CD4-positive, alpha-beta T cell (primary cell): ENCODE measurements at regions not wholly inside any gene's neighbourhood (a gene's known extent, or its start where the extent isn't known, plus 50 kb on each side); places are given as distances from the start of the nearest gene placed in this dataset.

Source experiments
- ATAC-seq: fragments of 200-7000 bp; cut with Tn5 transposase; one replicate; pipeline ENCODE4 v1.10.0; 2022; ENCODE audit warnings: mild to moderate bottlenecking; ENCODE audit not compliant: poor library complexity
- CTCF ChIA-PET: fragments of 350-600 bp; sonication (Branson Sonifier 250); formaldehyde crosslinking; loops from one replicate; lab custom pipeline; 2021; ENCODE audit warnings: antibody characterized with exemption, inconsistent platforms; lab: Charles Lee
- POLR2A ChIA-PET: fragments of 350-600 bp; sonication (Branson Sonifier 250); formaldehyde crosslinking; loops from one replicate; lab custom pipeline; 2021; ENCODE audit warnings: antibody characterized with exemption, inconsistent platforms; lab: Charles Lee
- DNase-seq, 14 experiments: peaks; one replicate each; pipeline ENCODE4 v3.0.0-alpha.2; 2013 to 2020; ENCODE audit warnings: mixed read lengths in 2 of 14
- H3K27ac ChIP-seq, 2 donors: one replicate each; pipeline versions ENCODE4 v1.5.1 to v1.7.0; 2013; ENCODE audit warnings: low read length in 2 of 2, low read depth in 1 of 2, mild to moderate bottlenecking in 1 of 2
- H3K27me3 ChIP-seq, 2 experiments: 1 replicate in 1 of 2; 2 replicates in 1 of 2; pipeline versions ENCODE4 v1.6.1 to v1.7.0; 2013; ENCODE audit warnings: low read length in 2 of 2, control low read depth in 1 of 2, mild to moderate bottlenecking in 1 of 2, moderate library complexity in 1 of 2; ENCODE audit not compliant: insufficient read depth in 2 of 2, control insufficient read depth in 1 of 2
- H3K36me3 ChIP-seq: one replicate; pipeline ENCODE4 v1.6.1; 2013; ENCODE audit warnings: low read length, control low read depth; ENCODE audit not compliant: insufficient read depth
- H3K4me1 ChIP-seq: one replicate; pipeline ENCODE4 v1.6.1; 2013; ENCODE audit warnings: low read length, control low read depth; ENCODE audit not compliant: insufficient read depth
- H3K4me3 ChIP-seq: one replicate; pipeline ENCODE4 v1.5.1; 2013; ENCODE audit warnings: mild to moderate bottlenecking, low read length, moderate library complexity
- H3K9me3 ChIP-seq, 2 experiments: 1 replicate in 1 of 2; 2 replicates in 1 of 2; pipeline versions ENCODE4 v1.6.1 to v1.7.0; 2013; ENCODE audit warnings: low read length in 2 of 2, mild to moderate bottlenecking in 2 of 2, control low read depth in 1 of 2, moderate library complexity in 1 of 2; ENCODE audit not compliant: control insufficient read depth in 1 of 2, insufficient read depth in 1 of 2
- H3K27ac Mint-ChIP-seq: one replicate; pipeline ENCODE4 v1.8.0; 2020; ENCODE audit warnings: mixed read lengths
- H3K27me3 Mint-ChIP-seq: one replicate; pipeline ENCODE4 v1.8.0; 2021; ENCODE audit warnings: mixed read lengths
- H3K36me3 Mint-ChIP-seq: one replicate; pipeline ENCODE4 v1.8.0; 2021; ENCODE audit warnings: low read depth, mixed read lengths
- H3K4me1 Mint-ChIP-seq: one replicate; pipeline ENCODE4 v1.8.0; 2021; ENCODE audit warnings: low read depth, mixed read lengths
- H3K4me3 Mint-ChIP-seq: one replicate; pipeline ENCODE4 v1.8.0; 2020; ENCODE audit warnings: mild to moderate bottlenecking, mixed read lengths
- H3K9me3 Mint-ChIP-seq: one replicate; pipeline ENCODE4 v1.8.0; 2020; ENCODE audit warnings: mixed read lengths
- CTCF ChIP-seq: fragments of 200-600 bp; IDR thresholded peaks from one replicate; pipeline ENCODE4 v1.8.0; 2022; ENCODE audit warnings: antibody characterized with exemption, mild to moderate bottlenecking
- intact Hi-C, 2 experiments: fragments of 100-400 bp; cut with DNase I in 1 of 2; cut with micrococcal nuclease in 1 of 2; formaldehyde crosslinking; loops; one replicate each; pipeline versions ENCODE4 v1.15.1 to v1.9.0; 2023 to 2025; cut with DNase I, micrococcal nuclease

- ATAC-seq (no peak), DNase-seq (no peak)
- Mint-ChIP-seq H3K27ac (no peak overlapping the region), H3K4me1 (no peaks in the 10 kb centered on the region), H3K4me3 (no peak overlapping the region), H3K27me3 (peaks cover 68% of the 10 kb centered on the region), H3K9me3 (no peaks in the 10 kb centered on the region), H3K36me3 (no peaks in the 10 kb centered on the region)
- peaks cover 17 to 31% of the 10 kb centered on the region in 2 experiments for H3K27me3 ChIP-seq
- intact Hi-C loops: no loop called here
- no peak overlapping the region for H3K4me3 ChIP-seq
- no peaks in the 10 kb centered on the region for H3K9me3 ChIP-seq
- no peaks in the 10 kb centered on the region for H3K36me3 ChIP-seq
- no peaks in the 10 kb centered on the region for H3K4me1 ChIP-seq
- no peak for TF ChIP-seq CTCF
- H3K27ac ChIP-seq: no peak overlapping the region
- CTCF ChIA-PET: no interaction called here
- POLR2A ChIA-PET: no interaction called here
These were observed 70.0 kb upstream of the AJAP1 start for GRCh38 chr1:4584449-4584848.

GRCh38 chr1:4585216-4585615 lies 69.2 kb upstream of the AJAP1 start:
- no peaks in the 10 kb centered on the region for H3K9me3 ChIP-seq
- H3K36me3 ChIP-seq: no peaks in the 10 kb centered on the region
- intact Hi-C loops: no loop called here
- Mint-ChIP-seq H3K36me3 (no peaks in the 10 kb centered on the region), H3K4me3 (no peak overlapping the region), H3K4me1 (no peaks in the 10 kb centered on the region), H3K9me3 (no peaks in the 10 kb centered on the region), H3K27me3 (peaks cover 64% of the 10 kb centered on the region), H3K27ac (no peak overlapping the region)
- H3K27me3 ChIP-seq: peaks cover 17 to 31% of the 10 kb centered on the region in 2 experiments
- ATAC-seq (no peak), DNase-seq (peak in 10 of 14 experiments; percentile 3 to 47 (median 19))
- POLR2A ChIA-PET: no interaction called here
- CTCF ChIA-PET: no interaction called here
- H3K4me1 ChIP-seq: no peaks in the 10 kb centered on the region
- no peak overlapping the region for H3K4me3 ChIP-seq
- TF ChIP-seq CTCF: peak; percentile 51
- no peak overlapping the region for H3K27ac ChIP-seq

GRCh38 chr1:4585705-4586104 lies 68.7 kb upstream of the AJAP1 start:
- H3K27me3 Mint-ChIP-seq: peaks cover 59% of the 10 kb centered on the region

More at GRCh38 chr1:4585705-4586104, 68.7 kb upstream of the AJAP1 start:
- intact Hi-C loops: no loop called here
- no peak overlapping the region for H3K4me3 ChIP-seq
- TF ChIP-seq CTCF: no peak
- no peak for DNase-seq
- CTCF ChIA-PET: no interaction called here
- Mint-ChIP-seq H3K36me3 (no peaks in the 10 kb centered on the region), H3K4me3 (no peak overlapping the region), H3K4me1 (no peaks in the 10 kb centered on the region), H3K9me3 (no peaks in the 10 kb centered on the region), H3K27ac (no peak overlapping the region)
- peaks cover 17 to 31% of the 10 kb centered on the region in 2 experiments for H3K27me3 ChIP-seq
- H3K27ac ChIP-seq: no peak overlapping the region
- ATAC-seq: no peak
- no peaks in the 10 kb centered on the region for H3K9me3 ChIP-seq
- POLR2A ChIA-PET: no interaction called here
- H3K36me3 ChIP-seq: no peaks in the 10 kb centered on the region
- no peaks in the 10 kb centered on the region for H3K4me1 ChIP-seq
